A172 (cell line): ENCODE measurements at regions not wholly inside any gene's neighbourhood (a gene's known extent, or its start where the extent isn't known, plus 50 kb on each side); places are given as distances from the start of the nearest gene placed in this dataset.

Source experiments
- DNase-seq: peaks from one replicate; pipeline ENCODE4 v3.0.0-alpha.2; 2015; ENCODE audit warnings: low spot score

DNA sequence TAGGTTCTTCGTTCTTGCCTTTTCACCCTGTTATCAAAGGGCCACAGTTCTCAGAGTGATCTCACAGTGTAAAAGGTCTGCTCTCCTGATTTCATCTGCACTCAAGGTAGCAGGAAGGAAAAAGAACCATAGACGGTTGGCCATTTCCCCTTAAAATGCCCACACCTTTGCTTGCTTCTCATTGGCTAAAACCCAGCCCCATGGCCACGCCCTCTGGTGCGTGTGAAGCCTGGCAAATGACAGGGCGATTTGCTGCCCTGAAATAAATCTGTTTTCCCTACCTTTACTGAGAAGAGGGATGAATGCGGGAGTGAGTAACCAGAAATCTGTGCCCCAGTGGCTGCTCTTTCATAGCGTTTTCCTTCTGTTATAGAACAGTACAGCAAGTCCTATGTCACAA lies 269.3 kb downstream of the POU4F1 start:
- no peak for DNase-seq

- no peak for DNase-seq
Measured at GRCh38 chr13:78326633-78327032, 276.7 kb downstream of the POU4F1 start.

- DNase-seq = no peak
Measured at GRCh38 chr13:78325585-78325984, 277.8 kb downstream of the POU4F1 start.

GRCh38 chr13:78323848-78324247 lies 279.5 kb downstream of the POU4F1 start:
- no peak for DNase-seq

DNA sequence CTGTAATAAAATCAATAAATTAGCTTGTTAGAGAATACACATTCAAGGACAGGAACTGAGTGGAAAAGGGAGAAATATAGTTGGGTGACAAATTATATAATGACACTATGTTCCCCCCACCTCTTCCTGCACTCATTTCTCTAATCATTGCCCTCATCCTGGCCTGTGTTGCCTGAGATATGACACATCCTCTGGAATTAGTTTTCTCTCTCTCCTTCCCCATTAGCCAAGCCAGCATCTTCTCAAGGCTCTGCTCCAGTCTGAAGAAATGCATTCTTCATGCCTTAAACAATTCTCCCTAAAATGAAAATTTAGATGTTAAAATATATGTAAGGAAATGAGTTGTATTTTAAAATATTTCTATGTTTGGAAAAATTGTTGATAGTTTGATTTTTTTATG lies 280.3 kb downstream of the POU4F1 start:
- DNase-seq = no peak

- DNase-seq = no peak
Measured at GRCh38 chr13:78319101-78319627, 284.2 kb downstream of the POU4F1 start.

GRCh38 chr13:78317030-78317429 lies 286.3 kb downstream of the POU4F1 start:
- no peak for DNase-seq

DNA sequence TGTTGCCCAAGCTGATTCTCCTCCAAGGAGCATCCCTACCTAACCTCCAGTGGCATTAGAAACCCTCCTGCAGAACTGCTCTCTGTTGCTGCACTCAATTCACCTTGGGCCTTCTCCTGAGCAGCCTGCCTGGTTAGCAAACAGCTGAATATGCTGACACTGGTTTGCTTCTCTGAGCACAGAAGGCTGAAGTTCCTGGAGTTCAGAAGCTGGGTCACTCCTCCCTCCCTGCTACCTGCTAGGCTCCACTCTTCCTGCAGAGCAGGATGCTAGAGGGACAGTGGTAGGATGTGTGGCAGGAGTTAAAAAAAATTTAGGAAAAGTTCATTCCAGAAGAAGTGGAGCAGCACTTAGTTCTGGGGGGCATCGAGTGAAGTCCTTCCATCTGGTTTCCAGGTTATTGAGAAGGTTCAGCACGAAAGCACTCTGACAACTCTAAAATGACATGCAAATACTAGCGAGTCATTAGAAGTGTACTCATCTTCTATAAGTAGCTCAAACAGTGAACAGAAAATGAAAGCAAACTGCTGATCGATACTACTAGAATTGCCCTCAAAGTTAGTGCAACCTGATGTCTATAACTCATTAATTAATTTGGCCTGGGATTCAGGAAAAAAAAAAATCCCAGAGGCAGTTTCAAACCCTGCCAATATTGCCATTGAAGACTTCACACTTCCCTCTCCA lies 293.7 kb downstream of the POU4F1 start:
- no peak for DNase-seq

GRCh38 chr13:78306519-78307206 lies 296.7 kb downstream of the POU4F1 start:
- DNase-seq = no peak

DNA sequence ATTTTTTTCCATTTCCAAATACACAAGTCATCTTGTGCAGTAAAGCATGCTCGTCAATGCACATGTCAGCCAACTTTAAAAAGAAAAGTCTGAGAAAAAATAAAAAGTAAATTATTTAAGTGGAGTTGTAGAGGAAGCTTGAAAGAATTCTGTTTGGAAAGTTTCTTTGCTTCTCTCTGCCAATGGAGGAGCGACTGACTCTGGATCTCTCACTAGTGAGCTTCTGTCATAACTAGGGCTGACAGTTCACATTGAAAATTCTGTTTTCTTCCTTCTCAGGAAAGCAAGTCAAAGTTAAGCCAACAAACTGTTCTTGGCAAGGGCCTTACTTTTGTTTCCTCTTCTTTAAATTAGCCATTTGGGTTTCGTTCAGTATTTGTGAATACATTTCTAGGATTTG lies 298.2 kb downstream of the POU4F1 start:
- DNase-seq = no peak

GRCh38 chr13:78299832-78300623 lies 303.3 kb downstream of the POU4F1 start:
- no peak for DNase-seq

GRCh38 chr13:78298657-78299056 lies 304.7 kb downstream of the POU4F1 start:
- no peak for DNase-seq

DNA sequence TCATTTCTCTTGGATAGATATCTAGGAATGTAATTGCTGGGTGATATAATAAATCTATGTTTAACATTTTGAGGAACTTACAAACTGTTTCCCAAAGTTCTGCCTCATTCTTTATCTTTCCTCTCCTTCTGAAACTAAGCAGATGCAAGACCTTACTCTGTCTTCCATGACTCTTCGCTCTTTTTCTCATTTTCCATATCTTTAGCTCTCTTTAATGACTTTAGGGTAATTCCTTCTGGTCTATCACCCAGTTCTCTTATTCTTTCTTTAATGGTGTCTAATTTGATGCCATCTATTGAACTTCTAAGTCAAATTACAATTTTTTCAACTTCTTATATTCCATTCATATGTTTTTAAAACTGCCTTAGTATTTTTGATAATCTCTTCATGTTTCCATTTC lies 316.6 kb downstream of the POU4F1 start:
- no peak for DNase-seq

GRCh38 chr13:78265098-78265497 lies 338.3 kb downstream of the POU4F1 start:
- DNase-seq = no peak

GRCh38 chr13:78258304-78258703 lies 339.7 kb upstream of the EDNRB start:
- DNase-seq = no peak

- DNase-seq = no peak
Measured at GRCh38 chr13:78256484-78256883, 337.9 kb upstream of the EDNRB start.

DNA sequence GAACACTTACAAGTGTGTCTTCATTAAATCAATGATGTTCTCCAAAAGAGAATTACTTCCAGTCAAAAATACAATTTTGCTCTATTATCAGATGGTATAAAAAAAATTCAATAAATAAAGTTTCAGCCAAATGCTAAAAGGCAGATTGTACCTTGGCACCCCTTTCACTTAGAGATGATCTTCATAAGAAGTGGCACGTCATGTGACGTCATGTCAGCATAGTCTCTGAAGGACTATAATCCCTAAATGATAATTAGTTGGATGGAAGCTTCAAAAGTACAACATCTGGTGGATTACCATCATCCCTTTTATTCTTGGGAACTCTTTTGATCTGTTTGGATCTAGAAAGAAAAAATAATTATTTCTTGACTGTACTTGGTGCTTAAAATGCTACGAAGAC lies 335.5 kb upstream of the EDNRB start:
- no peak for DNase-seq

DNA sequence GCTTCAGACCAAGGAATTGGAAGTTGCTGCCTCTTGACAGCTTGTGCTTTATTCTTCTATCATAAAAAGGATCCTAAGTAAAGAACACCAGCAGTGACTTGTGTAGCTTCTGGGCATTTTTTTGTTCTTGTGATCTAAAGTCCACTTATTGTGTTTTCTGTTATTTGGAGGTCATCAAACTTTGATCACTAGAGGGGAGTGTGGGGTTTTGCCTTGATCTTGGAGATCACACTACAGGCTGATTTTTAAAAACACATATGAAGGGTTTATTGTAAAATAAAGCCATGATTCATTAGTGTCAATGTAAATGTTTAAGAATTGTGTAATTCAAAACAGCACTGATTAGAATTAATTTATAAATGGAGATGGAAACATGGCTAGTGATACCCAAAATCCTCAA lies 328.7 kb upstream of the EDNRB start:
- DNase-seq = no peak

DNA sequence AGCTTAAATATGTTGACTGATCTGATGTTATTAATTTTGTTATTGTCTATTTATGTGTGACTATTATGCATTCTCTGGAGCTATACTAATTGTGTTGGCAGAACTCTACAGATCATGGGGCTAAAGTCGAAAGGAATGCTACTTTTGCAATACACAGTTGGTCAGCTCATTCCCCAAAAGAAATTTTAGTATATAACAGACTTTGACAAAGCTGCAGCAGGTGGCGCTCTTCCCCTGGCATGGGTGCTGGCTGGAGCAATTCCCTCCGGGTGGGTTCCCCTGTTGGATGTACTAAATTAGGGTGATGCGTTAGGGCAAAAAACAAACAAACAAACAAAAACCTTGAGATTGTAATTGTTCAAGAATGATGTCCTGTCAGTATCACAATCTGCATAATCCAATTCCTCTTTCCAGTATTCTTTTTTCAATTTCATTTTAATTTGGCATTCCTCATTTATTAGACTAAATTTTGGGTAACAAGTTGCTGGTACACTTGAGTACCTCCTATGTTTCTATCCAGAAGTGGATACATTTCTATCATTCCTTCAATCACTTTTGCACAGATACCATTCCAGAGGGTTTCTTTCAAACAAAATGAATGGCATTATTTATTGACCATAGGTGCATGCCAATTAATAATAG lies 322.8 kb upstream of the EDNRB start:
- peak; percentile 29 for DNase-seq

GRCh38 chr13:78239714-78240113 lies 321.1 kb upstream of the EDNRB start:
- DNase-seq = no peak

DNA sequence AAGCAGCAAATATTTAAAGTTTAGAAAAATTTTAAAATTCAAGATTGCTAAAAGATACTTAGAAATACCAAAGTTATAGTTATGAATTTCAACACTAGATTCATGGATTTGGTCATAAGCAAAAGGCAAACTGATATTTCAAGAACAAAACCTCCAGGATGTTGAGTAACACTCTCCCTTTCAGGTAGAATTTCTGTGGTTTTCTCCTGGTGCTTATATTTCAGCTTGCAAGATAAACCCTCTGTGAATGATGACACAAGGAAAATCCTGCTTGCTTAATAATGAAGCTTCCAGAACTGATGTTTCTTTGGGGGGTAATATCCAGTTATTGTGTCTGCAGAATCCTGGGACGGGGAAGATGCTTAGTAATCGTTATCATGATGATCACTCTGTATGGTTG lies 320.3 kb upstream of the EDNRB start:
- no peak for DNase-seq

- DNase-seq = no peak
Measured at GRCh38 chr13:78228940-78229339, 310.3 kb upstream of the EDNRB start.
